HEK293 (cell line): ENCODE measurements at regions not wholly inside any gene's neighbourhood (a gene's known extent, or its start where the extent isn't known, plus 50 kb on each side); places are given as distances from the start of the nearest gene placed in this dataset.

Experiments
- CTCF ChIA-PET: fragments of 350-600 bp; formaldehyde crosslinking; extraction: SDS; loops from one replicate; lab custom pipeline; 2021; ENCODE audit warnings: antibody characterized with exemption; lab: Yijun Ruan, JAX
- POLR2A ChIA-PET: fragments of 300-600 bp; formaldehyde crosslinking; extraction: SDS; loops from one replicate; lab custom pipeline; 2020; ENCODE audit warnings: antibody characterized with exemption, inconsistent platforms; lab: Yijun Ruan, JAX
- H3K27ac ChIP-seq: fragments of 200-500 bp; sonication (Bioruptor generic); 2 replicates; pipeline ENCODE4 v1.5.1; 2014; ENCODE audit warnings: low read depth, low read length, control low read depth, inconsistent platforms; ENCODE audit errors: extremely low read depth
- H3K36me3 ChIP-seq, 2 experiments: fragments of 200-500 bp in 1 of 2; sonication (Bioruptor generic) in 1 of 2; 1 replicate in 1 of 2; 2 replicates in 1 of 2; pipeline ENCODE4 v1.5.1; 2014 to 2017; ENCODE audit warnings: inconsistent platforms in 2 of 2, low read length in 2 of 2; ENCODE audit not compliant: control insufficient read depth in 2 of 2, insufficient read depth in 1 of 2
- H3K4me1 ChIP-seq: fragments of 200-500 bp; sonication (Bioruptor generic); 2 replicates; pipeline ENCODE4 v1.5.1; 2014; ENCODE audit warnings: mild to moderate bottlenecking, low read length, inconsistent platforms; ENCODE audit not compliant: control insufficient read depth, insufficient read depth
- H3K4me3 ChIP-seq: 2 replicates; pipeline ENCODE4 v1.5.1; 2011; ENCODE audit warnings: low read depth, mild to moderate bottlenecking, control low read depth, low read length, moderate library complexity
- H3K9me3 ChIP-seq: fragments of 200-500 bp; sonication (Bioruptor generic); 2 replicates; pipeline ENCODE4 v1.5.1; 2014; ENCODE audit warnings: low read depth, low read length, inconsistent platforms; ENCODE audit not compliant: control insufficient read depth, insufficient read depth
- EGR2 ChIP-seq: fragments of 450-650 bp; formaldehyde crosslinking; IDR thresholded peaks from 2 replicates; pipeline ENCODE4 v1.5.1; 2016; ENCODE audit warnings: low read depth, missing biosample characterization, missing genetic modification characterization
- GLI2 ChIP-seq: fragments of 450-650 bp; formaldehyde crosslinking; IDR thresholded peaks from 2 replicates; pipeline ENCODE4; 2017; ENCODE audit warnings: missing biosample characterization, missing genetic modification characterization, low read depth, borderline replicate concordance
- IKZF3 ChIP-seq: fragments of 450-650 bp; IDR thresholded peaks from 2 replicates; pipeline ENCODE4 v1.5.0; 2018; ENCODE audit warnings: missing biosample characterization, mild to moderate bottlenecking, missing genetic modification characterization, moderate library complexity
- KLF7 ChIP-seq: fragments of 450-650 bp; formaldehyde crosslinking; IDR thresholded peaks from 2 replicates; pipeline ENCODE4 v1.5.1; 2016; ENCODE audit warnings: missing biosample characterization, missing genetic modification characterization, borderline replicate concordance
- TCF7L2 ChIP-seq: IDR thresholded peaks from 2 replicates; pipeline ENCODE4 v1.6.1; 2011; ENCODE audit warnings: low read depth, mild to moderate bottlenecking, inconsistent platforms, low read length, moderate library complexity, borderline replicate concordance
- ZBTB1 ChIP-seq: fragments of 450-650 bp; formaldehyde crosslinking; IDR thresholded peaks from 2 replicates; pipeline ENCODE4 v1.5.1; 2016; ENCODE audit warnings: missing biosample characterization, missing genetic modification characterization
- ZFP37 ChIP-seq: fragments of 450-650 bp; formaldehyde crosslinking; IDR thresholded peaks from 2 replicates; pipeline ENCODE4 v1.5.1; 2016; ENCODE audit warnings: missing biosample characterization, missing genetic modification characterization
- ZNF133 ChIP-seq: fragments of 450-650 bp; formaldehyde crosslinking; IDR thresholded peaks from 2 replicates; pipeline ENCODE4 v1.5.1; 2016; ENCODE audit warnings: missing biosample characterization, missing genetic modification characterization
- ZNF146 ChIP-seq: fragments of 450-650 bp; formaldehyde crosslinking; IDR thresholded peaks from 2 replicates; pipeline ENCODE4 v1.5.1; 2016; ENCODE audit warnings: missing biosample characterization, missing genetic modification characterization
- ZNF391 ChIP-seq: fragments of 450-650 bp; formaldehyde crosslinking; IDR thresholded peaks from 2 replicates; pipeline ENCODE4 v1.5.1; 2016; ENCODE audit warnings: low read depth, missing biosample characterization, missing genetic modification characterization, borderline replicate concordance
- ZNF548 ChIP-seq: fragments of 450-650 bp; formaldehyde crosslinking; IDR thresholded peaks from 2 replicates; pipeline ENCODE4 v1.5.1; 2016; ENCODE audit warnings: missing biosample characterization, missing genetic modification characterization
- ZNF624 ChIP-seq: fragments of 450-650 bp; formaldehyde crosslinking; IDR thresholded peaks from 2 replicates; pipeline ENCODE4 v1.5.1; 2017; ENCODE audit warnings: missing biosample characterization, missing genetic modification characterization
- ZNF747 ChIP-seq: fragments of 450-650 bp; formaldehyde crosslinking; IDR thresholded peaks from 2 replicates; pipeline ENCODE4 v1.5.1; 2016; ENCODE audit warnings: missing biosample characterization, missing genetic modification characterization
- ZNF768 ChIP-seq: fragments of 450-650 bp; formaldehyde crosslinking; IDR thresholded peaks from 2 replicates; pipeline ENCODE4 v1.5.1; 2018; ENCODE audit warnings: missing biosample characterization, mild to moderate bottlenecking, missing genetic modification characterization
- ZSCAN30 ChIP-seq: fragments of 450-650 bp; IDR thresholded peaks from 2 replicates; pipeline ENCODE4 v1.5.1; 2018; ENCODE audit warnings: missing biosample characterization, mild to moderate bottlenecking, missing genetic modification characterization, moderate library complexity

GRCh38 chr16:22673421-22673831, 140.5 kb upstream of the HS3ST2 start:
- no peak overlapping the region for H3K4me3 ChIP-seq
- H3K36me3 ChIP-seq: no peaks in the 10 kb centered on the region
- no peak for TF ChIP-seq ZNF768
- TF ChIP-seq ZNF747 (tag by site-specific recombination): no peak
- TF ChIP-seq ZFP37 (tag by site-specific recombination): no peak
- no peak for TF ChIP-seq ZNF548
- TF ChIP-seq ZNF624: no peak
- TF ChIP-seq TCF7L2: no peak
- TF ChIP-seq KLF7 (tag by site-specific recombination): no peak
- TF ChIP-seq ZNF146: no peak
- no peak for TF ChIP-seq ZNF391 (tag by site-specific recombination)
- ChIA-PET CTCF (interaction anchor here (0.5 to 0.9 kb wide), 2 partner anchors 84 to 1169 kb away, joined by 3 read pairs; no protein-coding TSS in a partner anchor), POLR2A (no interaction called here)
- no peaks in the 10 kb centered on the region for H3K9me3 ChIP-seq
- no peaks in the 10 kb centered on the region for H3K4me1 ChIP-seq
- H3K27ac ChIP-seq: no peak overlapping the region

GRCh38 chr16:22674832-22675191, 139.2 kb upstream of the HS3ST2 start:
- Histone ChIP-seq H3K36me3 (no peaks in the 10 kb centered on the region), H3K4me3 (no peak overlapping the region), H3K9me3 (no peaks in the 10 kb centered on the region), H3K27ac (no peak overlapping the region), H3K4me1 (no peaks in the 10 kb centered on the region)
- TF ChIP-seq EGR2 (tag by site-specific recombination) (peak; percentile 51; the same call in 1 of the 2 replicates), GLI2 (tag by site-specific recombination) (no peak)
- CTCF ChIA-PET: interaction anchor here (0.6 to 1.4 kb wide), 4 partner anchors 9 to 966 kb away, joined by 3 to 6 read pairs (median 4); no protein-coding TSS in a partner anchor
- POLR2A ChIA-PET: no interaction called here

- POLR2A ChIA-PET: interaction anchor here (0.7 kb wide), 1 partner anchor 12 kb away, joined by 3 read pairs; no protein-coding TSS in a partner anchor
- H3K36me3 ChIP-seq: no peaks in the 10 kb centered on the region
- CTCF ChIA-PET: interaction anchor here (0.6 to 1.4 kb wide), 5 partner anchors 8 to 967 kb away, joined by 3 to 6 read pairs (median 5); no protein-coding TSS in a partner anchor
- TF ChIP-seq ZSCAN30 (tag by site-specific recombination) (no peak), ZNF133 (tag by site-specific recombination) (peak; percentile 18; the same call in 1 of the 2 replicates)
- no peaks in the 10 kb centered on the region for H3K4me1 ChIP-seq
- H3K27ac ChIP-seq: no peak overlapping the region
- no peaks in the 10 kb centered on the region for H3K9me3 ChIP-seq
- no peak overlapping the region for H3K4me3 ChIP-seq
Measured at GRCh38 chr16:22675745-22676540, 138.0 kb upstream of the HS3ST2 start.

- POLR2A ChIA-PET: no interaction called here
- CTCF ChIA-PET: interaction anchor here (0.6 kb wide), 1 partner anchor 9 kb away, joined by 3 read pairs; no protein-coding TSS in a partner anchor
- no peaks in the 10 kb centered on the region for H3K4me1 ChIP-seq
- H3K36me3 ChIP-seq: no peaks in the 10 kb centered on the region
- H3K4me3 ChIP-seq: no peak overlapping the region
- no peak for TF ChIP-seq ZBTB1 (tag by site-specific recombination)
- peak; percentile 66; the same call in 1 of the 2 replicates for TF ChIP-seq IKZF3 (tag by site-specific recombination)
- H3K27ac ChIP-seq: no peak overlapping the region
- H3K9me3 ChIP-seq: no peaks in the 10 kb centered on the region
Measured at GRCh38 chr16:22677024-22677830, 136.7 kb upstream of the HS3ST2 start.
